Cardiac fibroblast (primary cell): ENCODE measurements at regions not wholly inside any gene's neighbourhood (a gene's known extent, or its start where the extent isn't known, plus 50 kb on each side); places are given as distances from the start of the nearest gene placed in this dataset.
A peak's percentile ranks its signal among the peaks of the same experiment; 100 is the strongest.

Experiments used
- DNase-seq, 2 donors: peaks; one replicate each; pipeline versions ENCODE4 v3.0.0 to v3.0.0-alpha.2; 2010; ENCODE audit warnings: low read depth in 2 of 2
- H3K4me3 ChIP-seq, 2 donors: replicated peaks in 1 of 2; 1 replicate in 1 of 2; 2 replicates in 1 of 2; pipeline ENCODE4 v1.5.1; 2011; ENCODE audit warnings: low read depth in 2 of 2, low read length in 2 of 2, mild to moderate bottlenecking in 2 of 2, moderate library complexity in 1 of 2
- CTCF ChIP-seq: IDR thresholded peaks from one replicate; pipeline ENCODE4 v1.5.1; 2011; ENCODE audit warnings: low read depth, mild to moderate bottlenecking, low read length, inconsistent platforms

GRCh38 chr22:27591060-27591459 lies 210.5 kb downstream of the MN1 start:
- no peak overlapping the region for H3K4me3 ChIP-seq
- no peak for TF ChIP-seq CTCF
- no peak for DNase-seq

GRCh38 chr22:27593378-27593777 lies 208.2 kb downstream of the MN1 start:
- DNase-seq = no peak
- TF ChIP-seq CTCF = no peak
- no peak overlapping the region for H3K4me3 ChIP-seq

GRCh38 chr22:27594020-27594419 lies 207.5 kb downstream of the MN1 start:
- no peak overlapping the region for H3K4me3 ChIP-seq
- no peak for DNase-seq
- TF ChIP-seq CTCF = no peak

GRCh38 chr22:27594474-27595134 lies 207.0 kb downstream of the MN1 start:
- DNase-seq = no peak
- H3K4me3 ChIP-seq = no peak overlapping the region
- no peak for TF ChIP-seq CTCF

GRCh38 chr22:27596133-27596870 lies 205.3 kb downstream of the MN1 start:
- H3K4me3 ChIP-seq = no peak overlapping the region
- no peak for DNase-seq
- no peak for TF ChIP-seq CTCF

GRCh38 chr22:27597703-27598444 lies 203.7 kb downstream of the MN1 start:
- peak in 1 of 2 donors; percentile 45 for DNase-seq
- no peak overlapping the region for H3K4me3 ChIP-seq

More at GRCh38 chr22:27597703-27598444, 203.7 kb downstream of the MN1 start:
- TF ChIP-seq CTCF = no peak
